ENCODE measurements at regions not wholly inside any gene's neighbourhood (a gene's known extent, or its start where the extent isn't known, plus 50 kb on each side); places are given as distances from the start of the nearest gene placed in this dataset.

DNA sequence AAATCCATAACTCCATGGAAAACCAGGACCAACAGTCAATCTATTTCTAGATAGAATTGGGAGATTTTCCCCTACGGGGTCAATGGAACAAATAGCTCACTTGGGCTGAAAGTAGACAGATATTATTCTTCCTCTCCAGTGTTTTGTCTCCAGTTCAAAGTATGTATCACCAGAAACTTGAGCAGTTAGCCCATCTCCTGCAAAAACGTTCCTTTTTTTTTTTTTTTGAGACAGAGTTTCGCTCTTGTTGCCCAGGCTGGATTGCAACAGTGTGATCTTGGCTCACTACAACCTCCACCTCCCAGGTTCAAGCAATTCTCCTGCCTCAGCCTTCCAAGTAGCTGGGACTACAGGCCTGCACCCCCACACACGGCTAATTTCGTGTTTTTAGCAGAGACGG lies 390.0 kb upstream of the AUTS2 start:
- H3K4ac ChIP-seq (ENCODE audit: low read depth, low read length), result no peak overlapping the region
- H2BK15ac ChIP-seq (ENCODE audit: low read depth, low read length), result no peak overlapping the region
- no peak overlapping the region for H3K9ac ChIP-seq (ENCODE audit: low read depth, low read length)
- H3K4me2 ChIP-seq (ENCODE audit: low read depth, low read length), result no peak overlapping the region
- H3K4me1 ChIP-seq (ENCODE audit: control insufficient read depth, insufficient read depth, low read length), result no peaks in the 10 kb centered on the region
- TF ChIP-seq RCOR1 (IDR thresholded peaks at IDR 0.05; ENCODE audit: insufficient replicate concordance, low read length), result no peak
- TF ChIP-seq, protein P1, sequence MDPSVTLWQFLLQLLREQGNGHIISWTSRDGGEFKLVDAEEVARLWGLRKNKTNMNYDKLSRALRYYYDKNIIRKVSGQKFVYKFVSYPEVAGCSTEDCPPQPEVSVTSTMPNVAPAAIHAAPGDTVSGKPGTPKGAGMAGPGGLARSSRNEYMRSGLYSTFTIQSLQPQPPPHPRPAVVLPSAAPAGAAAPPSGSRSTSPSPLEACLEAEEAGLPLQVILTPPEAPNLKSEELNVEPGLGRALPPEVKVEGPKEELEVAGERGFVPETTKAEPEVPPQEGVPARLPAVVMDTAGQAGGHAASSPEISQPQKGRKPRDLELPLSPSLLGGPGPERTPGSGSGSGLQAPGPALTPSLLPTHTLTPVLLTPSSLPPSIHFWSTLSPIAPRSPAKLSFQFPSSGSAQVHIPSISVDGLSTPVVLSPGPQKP (IDR thresholded peaks at IDR 0.05; ENCODE audit: borderline replicate concordance, low read depth, low read length), result no peak
- no peak for TF ChIP-seq MAFK (IDR thresholded peaks at IDR 0.05; ENCODE audit: low read depth, low read length)
- no CpG with 5 or more reads among the region's 6 CpGs for WGBS, 2 experiments (ENCODE audit: extremely low coverage in 2 of 2, insufficient read length in 1 of 2)
- ChIA-PET CTCF (no interaction called here), POLR2A (ENCODE audit: unreplicated experiment) (no interaction called here)
- peaks cover 7% of the 10 kb centered on the region for H3K9me3 ChIP-seq (ENCODE audit: control insufficient read depth, insufficient read depth, low read length)
- H2BK5ac ChIP-seq (ENCODE audit: low read depth, low read length, poor library complexity, severe bottlenecking), result no peak overlapping the region
- H3K23ac ChIP-seq (ENCODE audit: low read depth, low read length), result no peak overlapping the region
- ATAC-seq (ENCODE audit: low read depth), result no peak
- H3K27ac ChIP-seq (ENCODE audit: insufficient read depth, low read length), result no peak overlapping the region
- H2AFZ ChIP-seq (replicated peaks; ENCODE audit: low read length, poor library complexity), result no peak overlapping the region
- in situ Hi-C loops (cut with MboI; ENCODE audit: low sequenced_read_pairs), result no loop called here
- no peak overlapping the region for H3K4me3 ChIP-seq (ENCODE audit: insufficient read depth, low read depth, low read length)
- no peaks in the 10 kb centered on the region for H3K27me3 ChIP-seq (ENCODE audit: control insufficient read depth, insufficient read depth, low read length)
- no peak overlapping the region for H4K91ac ChIP-seq (ENCODE audit: insufficient read depth, low read depth, low read length)
- no TSS peak for BruUV-seq (replicated peaks)
- DNase-seq, result no peak
- H3K14ac ChIP-seq (replicated peaks; ENCODE audit: low read depth, low read length), result no peak overlapping the region
- no peak overlapping the region for H2AK5ac ChIP-seq (ENCODE audit: low read depth, low read length)
- intact Hi-C loops (cut with micrococcal nuclease), result no loop called here
- no peaks in the 10 kb centered on the region for H4K20me1 ChIP-seq (ENCODE audit: insufficient read depth, low read length)
- H3K56ac ChIP-seq (ENCODE audit: extremely low read depth, insufficient read depth, low read length), result no peak overlapping the region
- H4K5ac ChIP-seq (ENCODE audit: low read depth, low read length), result no peak overlapping the region
- no peak overlapping the region for H2AK9ac ChIP-seq (replicated peaks; ENCODE audit: low read depth, low read length, poor library complexity)
- no peak overlapping the region for H3K18ac ChIP-seq (ENCODE audit: low read depth, low read length)
- H2BK120ac ChIP-seq (ENCODE audit: low read depth, low read length), result no peak overlapping the region
- H3K36me3 ChIP-seq (ENCODE audit: control insufficient read depth, insufficient read depth, low read length), result no peaks in the 10 kb centered on the region
- H4K8ac ChIP-seq (ENCODE audit: low read depth in 2 of 2, low read length in 2 of 2), result no peak overlapping the region
- no peaks in the 10 kb centered on the region for H3K79me1 ChIP-seq (ENCODE audit: low read depth in 1 of 2, low read length in 2 of 2)
- H3K9me1 ChIP-seq (ENCODE audit: insufficient read depth, low read length), result no peaks in the 10 kb centered on the region
- no peak overlapping the region for H2BK20ac ChIP-seq (ENCODE audit: low read depth, low read length)
- dilution Hi-C loops (cut with HindIII; ENCODE audit: low sequenced_read_pairs, unreplicated experiment), result no loop called here

All from IMR-90 (cell line).